ENCODE measurements at regions not wholly inside any gene's neighbourhood (a gene's known extent, or its start where the extent isn't known, plus 50 kb on each side); places are given as distances from the start of the nearest gene placed in this dataset.

DNA sequence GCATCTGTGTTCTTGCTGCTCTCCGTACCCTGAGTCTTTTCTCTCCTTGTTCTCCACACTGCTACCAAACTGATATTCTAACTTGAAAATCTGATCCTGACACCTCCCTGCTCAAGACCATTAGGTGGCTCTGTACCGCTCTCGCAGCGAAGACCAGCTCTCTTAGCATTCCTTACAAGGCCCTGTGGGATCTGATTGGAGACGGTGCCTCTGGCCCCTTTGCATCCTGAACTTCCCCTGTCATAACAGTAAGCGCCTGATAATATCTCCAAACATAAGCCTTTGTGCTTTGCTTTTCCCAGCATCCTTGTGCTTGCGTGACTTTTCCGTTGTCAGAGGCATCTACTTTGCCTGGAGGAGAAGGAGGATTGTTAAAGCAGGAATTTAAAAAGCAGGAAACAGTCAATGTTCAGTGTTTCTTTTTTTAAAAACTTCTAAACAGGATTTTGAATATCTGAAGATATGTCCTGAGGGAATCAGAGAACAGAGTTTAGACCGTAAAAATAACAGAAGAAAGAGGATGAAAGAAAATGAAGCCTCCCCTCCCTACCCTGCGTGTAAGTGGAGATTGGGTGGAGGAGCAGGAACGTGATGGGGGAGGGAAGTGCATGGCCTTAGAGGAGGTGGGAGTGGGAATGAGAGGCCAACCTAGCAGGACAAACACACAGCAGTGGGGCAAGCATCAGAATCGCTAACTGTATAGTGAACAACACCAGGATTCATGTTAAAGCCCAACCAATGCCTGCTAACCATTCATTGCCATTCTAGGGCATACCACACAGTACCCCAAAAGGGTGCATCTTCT is 89.2 kb upstream of the STMND1 start:
- TF ChIP-seq, protein P1, sequence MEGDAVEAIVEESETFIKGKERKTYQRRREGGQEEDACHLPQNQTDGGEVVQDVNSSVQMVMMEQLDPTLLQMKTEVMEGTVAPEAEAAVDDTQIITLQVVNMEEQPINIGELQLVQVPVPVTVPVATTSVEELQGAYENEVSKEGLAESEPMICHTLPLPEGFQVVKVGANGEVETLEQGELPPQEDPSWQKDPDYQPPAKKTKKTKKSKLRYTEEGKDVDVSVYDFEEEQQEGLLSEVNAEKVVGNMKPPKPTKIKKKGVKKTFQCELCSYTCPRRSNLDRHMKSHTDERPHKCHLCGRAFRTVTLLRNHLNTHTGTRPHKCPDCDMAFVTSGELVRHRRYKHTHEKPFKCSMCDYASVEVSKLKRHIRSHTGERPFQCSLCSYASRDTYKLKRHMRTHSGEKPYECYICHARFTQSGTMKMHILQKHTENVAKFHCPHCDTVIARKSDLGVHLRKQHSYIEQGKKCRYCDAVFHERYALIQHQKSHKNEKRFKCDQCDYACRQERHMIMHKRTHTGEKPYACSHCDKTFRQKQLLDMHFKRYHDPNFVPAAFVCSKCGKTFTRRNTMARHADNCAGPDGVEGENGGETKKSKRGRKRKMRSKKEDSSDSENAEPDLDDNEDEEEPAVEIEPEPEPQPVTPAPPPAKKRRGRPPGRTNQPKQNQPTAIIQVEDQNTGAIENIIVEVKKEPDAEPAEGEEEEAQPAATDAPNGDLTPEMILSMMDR (IDR thresholded peaks at IDR 0.05; ENCODE audit: low read depth, low read length): peak; percentile 8; the same call in 1 of the 2 replicates
- DNase-seq (ENCODE audit: extremely low read depth, low read depth): no peak

DNA sequence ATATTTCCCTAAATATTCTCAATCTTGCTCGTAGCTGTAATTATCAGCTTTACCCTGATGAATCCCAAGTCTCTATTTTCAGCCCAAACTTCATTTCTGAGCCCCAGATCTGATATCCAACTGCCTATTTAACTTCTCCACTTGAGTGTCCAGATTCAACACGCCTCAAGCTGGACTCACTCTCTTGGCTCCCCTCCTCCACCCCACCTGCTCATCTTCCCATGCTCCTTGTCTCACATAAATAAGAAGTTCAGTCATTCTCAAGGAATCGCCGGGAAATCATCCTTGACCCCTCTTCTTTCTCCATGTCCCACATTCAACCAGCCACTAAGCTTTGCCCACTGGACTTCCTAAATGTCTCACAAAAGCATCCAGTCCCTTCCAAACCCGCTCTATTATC is 89.9 kb upstream of the STMND1 start:
- TF ChIP-seq, protein P1 (IDR thresholded peaks at IDR 0.05; ENCODE audit: low read depth, low read length): no peak
- DNase-seq (ENCODE audit: extremely low read depth, low read depth): no peak

DNA sequence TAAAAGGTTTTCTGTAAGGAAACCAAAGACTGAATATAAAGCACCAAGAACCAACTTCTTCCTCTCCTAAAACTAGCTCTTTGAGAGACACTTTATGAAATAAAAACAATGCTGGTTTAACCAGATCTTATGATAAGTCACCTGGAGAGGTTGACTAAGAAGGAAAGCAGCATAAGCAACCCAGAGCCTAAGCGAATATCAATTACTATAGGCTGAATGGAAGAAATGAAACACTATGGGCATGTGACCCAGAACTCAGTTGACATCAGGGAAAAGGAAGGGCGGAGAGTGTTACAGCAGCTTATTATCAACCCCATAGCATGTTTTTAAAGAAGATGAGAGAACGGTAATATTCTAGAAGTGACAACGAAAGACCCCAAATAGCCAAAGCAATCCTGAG is 94.1 kb upstream of the STMND1 start:
- no peak for DNase-seq (ENCODE audit: extremely low read depth, low read depth)

DNA sequence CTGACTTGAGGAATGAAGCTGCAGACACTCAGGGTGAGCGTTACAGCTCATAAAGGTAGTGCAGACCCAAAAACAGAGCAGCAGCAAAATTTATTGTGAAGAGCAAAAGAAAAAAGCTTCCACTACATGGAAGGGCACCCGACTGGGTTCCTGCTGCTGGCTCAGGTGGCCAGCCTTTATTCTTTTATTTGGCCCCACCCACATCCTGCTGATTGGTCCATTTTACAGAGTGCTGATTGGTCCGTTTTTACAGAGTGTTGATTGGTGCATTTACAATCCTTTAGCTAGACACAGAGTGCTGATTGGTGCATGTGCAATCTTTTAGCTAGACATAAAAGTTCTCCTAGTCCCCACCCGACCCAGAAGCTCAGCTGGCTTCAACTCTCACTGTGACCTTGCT is 95.3 kb upstream of the STMND1 start:
- TF ChIP-seq, protein P1 (IDR thresholded peaks at IDR 0.05; ENCODE audit: low read depth, low read length): no peak
- no peak for DNase-seq (ENCODE audit: extremely low read depth, low read depth)

More for the DNA sequence above, 94.1 kb upstream of the STMND1 start:
- TF ChIP-seq, protein P1 (IDR thresholded peaks at IDR 0.05; ENCODE audit: low read depth, low read length): no peak

DNA sequence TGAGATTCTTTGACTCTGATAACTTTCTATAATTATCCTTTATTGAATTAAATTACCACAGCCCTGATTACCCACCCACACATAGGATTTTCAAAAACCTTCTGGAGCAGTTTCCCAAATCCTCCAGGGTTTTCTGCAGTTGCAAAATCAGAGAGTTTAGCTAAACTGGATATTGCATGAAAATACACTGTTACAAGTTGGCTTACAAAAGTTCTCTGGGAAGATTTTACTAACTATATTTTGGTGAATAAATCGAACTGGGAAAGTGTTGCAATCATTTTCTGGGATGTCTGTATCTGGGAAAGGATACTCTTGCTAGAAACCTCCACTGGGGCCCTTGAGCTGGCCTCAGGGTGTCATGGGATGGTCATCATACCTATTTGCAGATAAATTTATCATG is 97.6 kb upstream of the STMND1 start:
- TF ChIP-seq, protein P1 (IDR thresholded peaks at IDR 0.05; ENCODE audit: low read depth, low read length): no peak
- DNase-seq (ENCODE audit: extremely low read depth, low read depth): no peak

DNA sequence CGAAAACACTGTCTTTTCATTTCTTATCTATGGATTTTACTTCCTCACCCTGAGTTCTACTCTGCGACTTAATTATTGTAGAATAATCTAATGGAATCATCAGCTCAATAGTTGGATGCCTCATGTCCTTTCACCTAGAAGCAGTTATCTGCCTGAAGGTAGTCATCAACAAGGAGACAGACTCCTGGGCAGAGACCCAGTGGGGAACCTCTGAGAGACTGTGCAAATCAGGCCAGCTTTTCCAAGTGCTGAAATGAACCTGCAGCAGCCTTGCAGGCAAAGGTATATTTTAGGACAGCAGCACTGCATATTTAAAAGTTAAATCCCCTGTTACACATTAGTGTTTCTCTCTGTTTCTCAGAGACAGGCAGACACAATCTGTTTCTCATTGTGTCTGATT is 99.7 kb upstream of the STMND1 start:
- TF ChIP-seq, protein P1 (IDR thresholded peaks at IDR 0.05; ENCODE audit: low read depth, low read length): no peak
- no peak for DNase-seq (ENCODE audit: extremely low read depth, low read depth)

DNA sequence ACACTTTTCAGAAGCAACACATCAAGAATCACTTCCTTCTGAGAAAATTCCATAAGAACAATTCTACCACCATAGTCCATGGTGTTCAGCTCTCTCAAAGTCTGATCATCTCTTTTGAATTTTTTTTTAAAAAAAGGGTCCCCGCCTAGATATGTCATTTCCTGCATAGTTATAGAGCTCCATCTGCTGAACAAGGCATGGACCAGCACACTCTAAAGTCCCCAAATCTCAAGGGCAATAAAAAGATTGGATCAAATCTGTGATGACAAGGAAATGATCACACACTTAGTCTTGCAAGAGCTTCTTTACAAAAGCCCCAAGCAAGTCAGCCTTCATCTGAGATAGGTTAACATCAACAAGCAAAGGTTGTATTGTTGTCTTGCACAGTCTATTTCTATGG is 100.7 kb upstream of the STMND1 start:
- DNase-seq (ENCODE audit: extremely low read depth, low read depth): no peak
- TF ChIP-seq, protein P1 (IDR thresholded peaks at IDR 0.05; ENCODE audit: low read depth, low read length): peak; percentile 22
